Smooth muscle cell (in vitro differentiated cells): ENCODE measurements at regions not wholly inside any gene's neighbourhood (a gene's known extent, or its start where the extent isn't known, plus 50 kb on each side); places are given as distances from the start of the nearest gene placed in this dataset.

Experiments used
- DNase-seq: peaks from one replicate; lab custom pipeline; 2025; ENCODE audit not compliant: unreplicated experiment; lab: John Stamatoyannopoulos, UW
- H2AFZ ChIP-seq: fragments of 200-600 bp; sonication (generic); 2 replicates; pipeline ENCODE4 v1.6.0; 2016; ENCODE audit warnings: antibody characterized with exemption, low read depth, mild to moderate bottlenecking
- H3F3A ChIP-seq: fragments of 200-600 bp; sonication (generic); 2 replicates; pipeline ENCODE4 v1.6.0; 2017; ENCODE audit warnings: antibody characterized with exemption, low read depth
- H3K27ac ChIP-seq: fragments of 200-600 bp; sonication (generic); 2 replicates; pipeline ENCODE4 v1.5.1; 2016; ENCODE audit warnings: low read depth, mild to moderate bottlenecking
- H3K27me3 ChIP-seq: fragments of 200-600 bp; sonication (generic); 2 replicates; pipeline ENCODE4 v1.6.1; 2016; ENCODE audit warnings: low read depth, mild to moderate bottlenecking
- H3K36me3 ChIP-seq: fragments of 200-600 bp; sonication (generic); 2 replicates; pipeline ENCODE4 v1.5.1; 2016; ENCODE audit warnings: low read depth
- H3K4me1 ChIP-seq: fragments of 200-600 bp; sonication (generic); 2 replicates; pipeline ENCODE4 v1.5.1; 2016; ENCODE audit warnings: low read depth
- H3K4me2 ChIP-seq: fragments of 200-600 bp; sonication (generic); 2 replicates; pipeline ENCODE4 v1.6.0; 2016; ENCODE audit warnings: mild to moderate bottlenecking
- H3K4me3 ChIP-seq: fragments of 200-600 bp; sonication (generic); 2 replicates; pipeline ENCODE4 v1.5.1; 2016; ENCODE audit warnings: mild to moderate bottlenecking
- H3K79me2 ChIP-seq: fragments of 200-600 bp; sonication (generic); 2 replicates; pipeline ENCODE4 v1.6.0; 2016; ENCODE audit warnings: low read depth, mild to moderate bottlenecking
- H3K9ac ChIP-seq: fragments of 200-600 bp; sonication (generic); 2 replicates; pipeline ENCODE4 v1.6.0; 2016; ENCODE audit warnings: low read depth
- H3K9me3 ChIP-seq: fragments of 200-600 bp; sonication (generic); replicated peaks from 2 replicates; pipeline ENCODE4 v1.5.1; 2016; ENCODE audit warnings: low read depth
- H4K20me1 ChIP-seq: fragments of 200-600 bp; sonication (generic); 2 replicates; pipeline ENCODE4 v1.6.0; 2016; ENCODE audit warnings: low read depth
- CTCF ChIP-seq: fragments of 200-600 bp; sonication (generic); IDR thresholded peaks from 2 replicates; pipeline ENCODE4 v1.5.1; 2017; ENCODE audit warnings: borderline replicate concordance, mild to moderate bottlenecking, antibody characterized with exemption; ENCODE audit not compliant: insufficient read depth, poor library complexity, severe bottlenecking
- WGBS: methylation state at CpG from one replicate; pipeline ENCODE4 v1.1.7; 2016; ENCODE audit warnings: low lambda C conversion rate; 5-methylcytosine and 5-hydroxymethylcytosine counted together

DNA sequence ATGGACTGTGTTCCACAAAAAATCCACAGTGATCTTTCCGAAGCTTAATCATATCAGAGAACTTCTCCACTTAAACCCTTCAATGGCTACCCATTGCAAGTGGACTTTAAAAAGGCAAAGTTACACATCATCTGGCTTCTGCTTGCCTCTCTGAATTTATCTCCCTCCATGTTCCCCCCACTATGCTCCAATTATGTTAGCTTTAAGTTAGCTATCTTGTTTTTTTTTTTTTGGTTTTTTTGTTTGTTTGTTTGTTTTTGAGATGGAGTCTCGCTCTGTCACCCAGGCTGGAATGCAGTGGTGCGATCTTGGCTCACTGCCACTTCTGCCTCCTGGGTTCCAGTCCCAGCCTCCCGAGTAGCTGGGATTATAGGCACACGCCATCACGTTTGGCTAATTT lies 166.4 kb upstream of the ADGRL2 start:
- no peak overlapping the region for H3K9ac ChIP-seq
- H3K4me3 ChIP-seq, result no peak overlapping the region
- H3K79me2 ChIP-seq, result no peaks in the 10 kb centered on the region
- H3K4me1 ChIP-seq, result no peaks in the 10 kb centered on the region
- no peak overlapping the region for H3K4me2 ChIP-seq
- H3K27ac ChIP-seq, result no peak overlapping the region
- no peaks in the 10 kb centered on the region for H3K36me3 ChIP-seq
- no peak for TF ChIP-seq CTCF
- H3F3A ChIP-seq, result peaks cover 9% of the 10 kb centered on the region
- H3K27me3 ChIP-seq, result no peaks in the 10 kb centered on the region
- WGBS, result 63% methylated on average over 6 of the region's 6 CpGs
- no peak for DNase-seq
- H3K9me3 ChIP-seq, result no peaks in the 10 kb centered on the region
- H4K20me1 ChIP-seq, result no peaks in the 10 kb centered on the region
- H2AFZ ChIP-seq, result no peak overlapping the region

DNA sequence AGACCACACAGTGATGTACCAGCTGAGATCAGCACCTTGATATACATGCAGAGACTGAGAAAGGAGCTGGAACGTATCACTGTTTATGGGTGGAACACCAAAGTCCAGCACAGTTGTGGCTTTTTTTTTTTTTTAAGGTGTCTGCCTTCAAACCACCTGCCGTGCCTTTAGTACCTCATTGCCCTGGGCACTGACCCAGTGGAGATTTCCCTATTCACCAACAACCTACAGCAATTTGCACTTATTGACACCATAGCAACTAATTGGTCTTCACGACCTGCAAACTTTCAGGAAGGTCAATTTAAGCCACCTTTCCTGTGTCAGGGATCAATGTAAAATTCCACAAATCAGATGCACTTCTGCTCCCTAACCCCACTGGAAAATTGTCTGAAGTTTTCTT lies 181.6 kb upstream of the ADGRL2 start:
- Histone ChIP-seq H3K36me3 (no peaks in the 10 kb centered on the region), H2AFZ (no peak overlapping the region), H3K9ac (no peak overlapping the region), H3F3A (no peaks in the 10 kb centered on the region), H3K4me3 (no peak overlapping the region), H3K27ac (no peak overlapping the region), H3K79me2 (no peaks in the 10 kb centered on the region), H3K4me2 (no peak overlapping the region), H3K27me3 (no peaks in the 10 kb centered on the region), H3K9me3 (no peaks in the 10 kb centered on the region), H3K4me1 (no peaks in the 10 kb centered on the region), H4K20me1 (no peaks in the 10 kb centered on the region)
- TF ChIP-seq CTCF, result no peak
- WGBS, result 54% methylated on average over 3 of the region's 3 CpGs
- no peak for DNase-seq

DNA sequence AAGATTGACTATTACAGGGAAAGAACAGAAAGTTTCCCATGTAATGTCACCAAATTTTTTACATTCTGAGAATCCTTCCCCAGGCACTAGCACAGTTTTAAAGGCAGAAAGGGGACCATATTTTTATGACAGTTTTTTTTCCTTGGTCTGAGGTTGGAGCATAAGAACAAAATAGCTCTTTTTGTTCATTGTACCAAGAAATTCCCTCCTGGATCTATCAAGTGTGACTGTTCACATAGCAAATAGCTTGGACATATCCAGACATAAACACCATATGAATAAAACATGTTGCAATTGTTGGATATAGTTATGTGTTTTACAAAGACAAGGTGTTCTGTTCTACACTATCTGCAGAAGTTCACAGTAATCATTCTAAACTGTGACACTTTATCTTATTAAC lies 182.4 kb upstream of the ADGRL2 start:
- Histone ChIP-seq H3K4me2 (no peak overlapping the region), H3K27ac (no peak overlapping the region), H4K20me1 (no peaks in the 10 kb centered on the region), H3F3A (no peaks in the 10 kb centered on the region), H3K27me3 (no peaks in the 10 kb centered on the region), H3K9ac (no peak overlapping the region), H3K79me2 (no peaks in the 10 kb centered on the region), H2AFZ (no peak overlapping the region), H3K9me3 (no peaks in the 10 kb centered on the region), H3K4me1 (no peaks in the 10 kb centered on the region), H3K4me3 (no peak overlapping the region), H3K36me3 (no peaks in the 10 kb centered on the region)
- no peak for DNase-seq
- no peak for TF ChIP-seq CTCF

GRCh38 chr1:81617308-81617967 lies 183.3 kb upstream of the ADGRL2 start:
- H3K4me1 ChIP-seq, result no peaks in the 10 kb centered on the region
- no peak overlapping the region for H3K27ac ChIP-seq
- DNase-seq, result no peak
- no peaks in the 10 kb centered on the region for H4K20me1 ChIP-seq
- no peaks in the 10 kb centered on the region for H3F3A ChIP-seq
- H3K4me3 ChIP-seq, result no peak overlapping the region
- H3K36me3 ChIP-seq, result no peaks in the 10 kb centered on the region
- H3K27me3 ChIP-seq, result no peaks in the 10 kb centered on the region
- H3K4me2 ChIP-seq, result no peak overlapping the region
- no peaks in the 10 kb centered on the region for H3K9me3 ChIP-seq
- no peak overlapping the region for H2AFZ ChIP-seq
- WGBS, result 84% methylated on average over 9 of the region's 9 CpGs
- no peaks in the 10 kb centered on the region for H3K79me2 ChIP-seq
- H3K9ac ChIP-seq, result no peak overlapping the region
- TF ChIP-seq CTCF, result no peak
